HG03095 (cell line): ENCODE measurements at regions not wholly inside any gene's neighbourhood (a gene's known extent, or its start where the extent isn't known, plus 50 kb on each side); places are given as distances from the start of the nearest gene placed in this dataset.

Experiments
- ATAC-seq: cut with Tn5 transposase; IDR thresholded peaks from one replicate; pipeline ENCODE4 v1.9.1; 2021; ENCODE audit warnings: moderate library complexity; ENCODE audit not compliant: unreplicated experiment

DNA sequence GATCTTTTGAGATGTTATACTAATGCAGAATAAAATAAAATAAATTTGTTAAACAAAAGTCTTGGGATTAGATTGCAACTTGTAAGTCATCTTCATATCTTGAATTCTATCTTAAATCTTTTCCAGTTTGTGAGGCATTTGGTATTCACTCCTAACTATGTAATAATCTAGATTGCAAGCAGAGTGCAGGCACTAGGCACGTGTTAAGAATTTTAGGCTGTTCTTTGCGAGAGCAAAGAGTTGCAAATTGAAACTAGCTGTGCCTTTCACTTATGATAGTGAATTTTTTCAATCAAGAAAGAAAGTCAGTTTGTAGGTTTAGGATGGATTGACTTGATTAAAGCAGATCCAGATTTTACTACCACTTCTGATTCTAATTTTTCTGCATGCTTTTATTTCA is 264.1 kb upstream of the SPRY2 start:
- ATAC-seq: no peak

GRCh38 chr13:80604098-80604497 is 263.2 kb upstream of the SPRY2 start:
- ATAC-seq: no peak

DNA sequence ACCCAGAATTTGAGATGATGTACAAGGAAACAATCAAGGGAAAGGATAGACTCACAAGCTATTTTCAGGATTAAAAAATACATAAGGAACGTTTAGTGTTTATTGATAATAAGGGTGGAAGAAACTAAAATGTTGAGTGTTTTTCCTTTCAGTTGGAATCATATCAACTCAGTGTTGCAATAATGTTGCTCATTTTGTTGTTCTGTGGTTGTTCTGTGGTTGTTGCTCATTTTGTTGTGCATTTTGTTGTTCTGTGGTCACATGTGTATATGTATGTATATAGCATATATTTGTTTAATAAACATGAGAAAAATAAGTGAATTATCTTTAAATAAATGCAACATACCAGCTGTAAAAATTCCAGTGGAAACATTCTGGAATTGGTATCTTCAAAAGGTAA is 262.4 kb upstream of the SPRY2 start:
- ATAC-seq: no peak

DNA sequence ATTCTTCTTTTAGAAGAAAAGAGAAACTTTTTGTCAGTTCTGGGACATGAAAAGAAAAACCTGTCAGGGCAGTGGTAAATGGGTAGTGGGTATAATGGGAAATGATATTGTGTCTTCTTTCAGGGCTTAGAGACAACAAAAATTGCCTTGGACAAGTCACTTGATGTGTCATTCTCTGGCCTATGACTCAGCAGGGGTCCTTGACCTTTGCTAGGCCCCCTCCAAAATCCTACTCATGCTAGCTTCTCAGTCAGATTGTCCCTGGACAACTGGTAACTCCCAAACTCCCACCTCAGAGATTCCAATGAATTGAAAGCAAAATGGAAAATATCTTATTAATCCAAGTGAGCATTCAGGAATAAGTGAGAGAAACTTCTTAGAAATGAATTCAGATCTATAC is 258.8 kb upstream of the SPRY2 start:
- ATAC-seq: no peak

DNA sequence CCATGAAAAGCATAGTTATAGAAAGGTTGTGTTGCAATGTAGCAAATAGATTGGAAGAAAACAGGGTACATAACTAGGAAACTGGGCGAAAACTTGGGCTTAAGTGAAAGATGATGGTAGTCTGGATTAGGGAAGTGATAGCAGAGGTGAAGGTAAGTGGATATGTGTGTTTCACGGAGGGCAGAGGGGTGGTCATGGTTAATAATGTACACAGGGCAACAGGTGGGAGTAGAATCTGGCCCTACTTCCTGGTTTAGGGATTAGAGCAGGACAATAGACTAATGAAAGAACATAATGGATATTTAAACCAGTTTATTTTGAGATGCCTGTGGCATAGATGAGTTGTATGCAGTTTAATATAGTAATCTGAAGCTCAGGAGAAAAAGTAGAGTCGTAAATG is 257.3 kb upstream of the SPRY2 start:
- no peak for ATAC-seq

DNA sequence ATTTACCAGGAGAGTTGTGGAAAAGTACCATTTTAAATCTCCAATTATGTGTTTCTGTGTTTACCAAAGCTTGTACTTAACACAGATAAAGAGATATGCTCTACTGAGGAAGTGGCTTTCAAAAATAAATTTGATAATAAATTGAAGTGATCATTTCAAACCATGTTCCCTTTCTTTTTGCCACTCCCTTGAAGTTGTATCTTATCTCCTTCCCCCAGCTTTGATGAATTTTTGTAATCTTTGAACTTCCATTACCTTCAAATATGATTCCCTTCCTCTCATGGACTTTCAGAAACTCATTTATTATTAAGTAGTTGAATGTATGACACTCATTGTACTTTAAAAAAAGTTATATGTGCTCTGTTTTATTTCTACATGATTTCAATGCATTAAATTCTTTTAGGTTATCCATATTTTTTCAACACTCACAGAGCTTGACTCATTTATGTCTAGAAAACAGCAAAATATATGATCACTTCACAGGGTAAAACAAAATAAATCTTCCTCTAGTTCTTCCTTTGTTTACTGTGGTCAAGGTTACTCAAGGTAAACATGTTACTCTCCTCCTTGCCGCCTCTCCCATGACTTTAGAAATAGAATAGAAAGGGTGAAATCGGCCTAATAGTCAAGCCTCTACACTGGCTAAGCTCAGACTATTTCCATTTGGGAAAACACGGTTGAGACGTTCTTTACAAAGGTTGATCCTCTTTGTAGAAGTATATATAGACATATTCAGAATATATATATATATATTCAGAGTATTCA is 251.2 kb upstream of the SPRY2 start:
- no peak for ATAC-seq

DNA sequence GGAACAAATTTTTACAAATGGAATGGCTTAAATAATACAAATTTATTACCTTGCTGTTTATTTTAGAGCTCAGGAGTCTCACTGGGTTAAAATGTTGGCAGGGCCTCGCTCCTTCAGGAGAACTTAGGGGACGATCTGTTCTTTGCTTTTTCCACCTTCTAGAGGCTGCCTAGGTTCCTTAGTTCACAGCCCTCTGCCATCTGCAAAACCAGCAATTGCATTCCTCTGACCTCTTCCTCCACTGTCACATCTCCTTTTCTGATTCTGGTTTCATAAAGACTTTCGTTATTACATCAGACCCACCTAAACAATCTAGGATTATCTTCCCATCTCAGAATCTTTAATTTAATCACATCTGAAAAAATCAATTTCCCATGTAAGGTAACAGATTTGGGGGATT is 249.6 kb upstream of the SPRY2 start:
- ATAC-seq: no peak

DNA sequence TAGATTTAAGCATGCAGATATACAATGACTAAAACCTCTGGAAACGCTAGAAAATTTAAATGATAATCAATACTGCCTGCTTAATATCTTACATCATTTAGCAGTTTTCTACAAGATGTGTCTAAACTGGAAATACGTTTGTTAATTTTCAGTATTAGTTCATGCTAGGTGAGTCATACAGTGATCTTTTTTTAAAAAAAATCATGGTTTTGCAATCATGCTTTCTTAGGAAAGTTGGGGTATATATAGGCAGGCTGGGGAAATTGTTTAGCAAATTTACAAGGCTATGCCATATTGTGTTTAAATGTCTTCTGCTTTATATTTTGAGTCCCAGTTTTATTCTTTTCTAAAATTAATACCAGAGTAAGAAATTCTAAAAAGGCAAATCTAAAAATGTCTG is 245.4 kb upstream of the SPRY2 start:
- ATAC-seq: no peak

DNA sequence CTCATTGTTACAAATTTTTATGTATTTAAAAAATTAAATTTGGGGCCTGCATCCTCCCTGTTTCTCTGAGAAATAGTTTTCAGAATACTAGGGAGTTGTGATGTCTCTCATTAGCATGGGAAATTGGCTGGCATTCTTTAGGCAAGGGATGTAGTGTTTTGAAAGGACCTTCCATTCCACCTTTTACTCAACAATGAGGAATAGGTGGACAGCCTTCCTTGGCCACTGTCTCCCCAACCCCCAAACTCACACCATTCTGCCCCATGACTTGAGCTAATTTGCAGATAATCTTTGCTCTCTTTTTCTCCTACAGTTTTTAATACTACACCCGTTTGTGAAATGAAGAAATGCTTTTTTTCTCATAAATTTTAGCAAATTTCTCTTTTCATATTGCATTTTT is 244.6 kb upstream of the SPRY2 start:
- ATAC-seq: no peak

- no peak for ATAC-seq
These were observed 243.9 kb upstream of the SPRY2 start for GRCh38 chr13:80584785-80585184.

- no peak for ATAC-seq
These were observed 243.4 kb upstream of the SPRY2 start for GRCh38 chr13:80584306-80584705.

GRCh38 chr13:80577926-80578670 is 237.2 kb upstream of the SPRY2 start:
- no peak for ATAC-seq

DNA sequence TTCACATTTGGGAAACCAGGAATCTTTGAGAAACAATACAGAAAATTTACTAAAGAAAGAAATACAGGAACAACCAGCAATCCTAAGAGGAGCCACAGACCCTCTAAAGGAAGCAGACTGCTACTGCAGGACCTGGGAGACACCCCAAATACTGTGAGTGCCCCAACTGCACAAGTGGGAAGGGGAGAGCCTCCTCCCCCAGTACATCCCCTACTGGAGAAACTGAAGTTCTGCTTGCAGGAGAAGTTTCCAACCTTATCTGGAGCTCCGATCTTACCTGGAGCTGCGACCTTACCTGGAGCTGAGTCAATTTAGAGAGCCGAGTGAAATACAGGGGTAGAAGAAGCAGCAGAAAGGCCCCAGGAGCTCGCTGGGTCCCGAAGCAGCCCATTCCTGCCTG is 236.4 kb upstream of the SPRY2 start:
- no peak for ATAC-seq

- ATAC-seq: no peak
These were observed 233.4 kb upstream of the SPRY2 start for GRCh38 chr13:80574113-80574850.

GRCh38 chr13:80572923-80573316 is 232.0 kb upstream of the SPRY2 start:
- no peak for ATAC-seq

DNA sequence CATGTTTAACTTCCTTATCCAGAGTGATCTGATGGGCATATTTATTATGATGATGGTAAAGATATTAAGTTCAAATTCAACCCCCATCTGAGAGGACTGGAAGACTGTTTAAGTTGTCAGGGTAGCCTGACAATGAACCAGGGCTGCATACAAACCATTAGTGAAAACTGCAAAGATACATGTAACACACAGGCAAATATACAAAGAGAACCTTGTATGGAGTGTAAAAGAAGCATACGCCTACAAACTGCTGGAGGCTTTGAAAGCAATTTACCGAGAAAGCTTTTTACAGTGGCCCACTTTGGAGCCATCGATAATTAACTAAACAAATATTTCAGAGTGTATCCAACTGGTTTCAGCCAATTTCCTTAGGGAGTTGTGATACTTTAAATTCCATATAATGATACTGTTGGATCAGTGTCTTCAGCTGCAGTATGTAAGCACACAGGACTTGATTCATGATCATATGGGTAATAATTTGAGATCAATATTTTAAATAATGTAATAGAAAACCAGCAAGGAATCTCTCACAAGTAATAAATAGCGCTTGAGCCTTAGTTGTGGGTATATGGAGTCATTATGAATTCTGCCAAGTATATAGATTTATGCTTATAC is 231.5 kb upstream of the SPRY2 start:
- no peak for ATAC-seq

- no peak for ATAC-seq
These were observed 230.7 kb upstream of the SPRY2 start for GRCh38 chr13:80571346-80572307.

GRCh38 chr13:80563439-80563838 is 222.5 kb upstream of the SPRY2 start:
- ATAC-seq: no peak

GRCh38 chr13:80562433-80563156 is 221.7 kb upstream of the SPRY2 start:
- no peak for ATAC-seq

DNA sequence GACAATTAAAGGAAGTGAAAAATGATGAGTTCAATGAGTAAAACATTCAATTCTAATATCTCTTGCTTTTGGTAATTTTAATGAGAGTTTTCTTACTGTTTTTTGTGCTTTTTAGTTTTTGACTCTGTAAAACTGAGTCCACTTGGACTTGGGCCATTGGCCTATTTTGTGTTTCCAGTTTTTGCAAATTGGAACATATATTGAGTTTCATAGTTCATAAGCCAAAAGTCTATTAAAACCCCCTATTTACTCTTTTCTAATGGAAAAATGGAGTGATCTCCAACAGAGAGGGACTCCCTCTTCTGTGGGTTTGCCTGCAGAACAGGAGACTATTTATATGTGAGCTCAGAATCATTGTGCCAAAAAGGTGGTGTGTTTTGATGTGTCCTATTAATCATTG is 219.7 kb upstream of the SPRY2 start:
- ATAC-seq: no peak
